ENCODE measurements at regions not wholly inside any gene's neighbourhood (a gene's known extent, or its start where the extent isn't known, plus 50 kb on each side); places are given as distances from the start of the nearest gene placed in this dataset.

DNA sequence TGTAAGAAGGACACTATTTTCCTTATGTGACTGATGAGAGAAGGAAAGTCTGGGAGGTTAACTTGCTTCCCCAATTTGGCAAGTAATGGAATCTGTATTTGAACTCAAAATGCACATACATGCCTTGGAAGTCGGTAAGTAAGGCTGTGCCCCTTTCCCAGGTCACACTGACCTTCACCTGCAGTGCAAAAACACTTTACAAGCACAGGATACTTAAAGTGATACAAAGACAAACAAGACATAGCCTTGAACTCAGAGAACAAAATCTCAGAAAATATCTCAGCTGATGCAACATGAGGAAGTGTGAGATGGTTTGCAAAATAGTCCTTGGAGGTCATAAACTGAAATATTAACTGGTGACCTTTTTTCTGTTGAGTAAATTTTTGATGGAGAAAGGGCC, 251.1 kb downstream of the RAB38 start:
- TF ChIP-seq, protein P1, sequence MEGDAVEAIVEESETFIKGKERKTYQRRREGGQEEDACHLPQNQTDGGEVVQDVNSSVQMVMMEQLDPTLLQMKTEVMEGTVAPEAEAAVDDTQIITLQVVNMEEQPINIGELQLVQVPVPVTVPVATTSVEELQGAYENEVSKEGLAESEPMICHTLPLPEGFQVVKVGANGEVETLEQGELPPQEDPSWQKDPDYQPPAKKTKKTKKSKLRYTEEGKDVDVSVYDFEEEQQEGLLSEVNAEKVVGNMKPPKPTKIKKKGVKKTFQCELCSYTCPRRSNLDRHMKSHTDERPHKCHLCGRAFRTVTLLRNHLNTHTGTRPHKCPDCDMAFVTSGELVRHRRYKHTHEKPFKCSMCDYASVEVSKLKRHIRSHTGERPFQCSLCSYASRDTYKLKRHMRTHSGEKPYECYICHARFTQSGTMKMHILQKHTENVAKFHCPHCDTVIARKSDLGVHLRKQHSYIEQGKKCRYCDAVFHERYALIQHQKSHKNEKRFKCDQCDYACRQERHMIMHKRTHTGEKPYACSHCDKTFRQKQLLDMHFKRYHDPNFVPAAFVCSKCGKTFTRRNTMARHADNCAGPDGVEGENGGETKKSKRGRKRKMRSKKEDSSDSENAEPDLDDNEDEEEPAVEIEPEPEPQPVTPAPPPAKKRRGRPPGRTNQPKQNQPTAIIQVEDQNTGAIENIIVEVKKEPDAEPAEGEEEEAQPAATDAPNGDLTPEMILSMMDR (IDR thresholded peaks at IDR 0.05; ENCODE audit: low read length), result no peak
- TF ChIP-seq EZH2 (optimal IDR thresholded peaks at IDR 0.05; ENCODE audit: low read depth, low read length) (no peak), EZH2phosphoT487 (IDR thresholded peaks at IDR 0.05; ENCODE audit: low read length) (no peak)
- Histone ChIP-seq H3K4me1 (ENCODE audit: low read length) (no peaks in the 10 kb centered on the region), H3K79me2 (ENCODE audit: low read length) (no peaks in the 10 kb centered on the region), H4K20me1 (ENCODE audit: insufficient read depth, low read length) (no peaks in the 10 kb centered on the region), H3F3A (ENCODE audit: insufficient read depth, low read length) (no peaks in the 10 kb centered on the region), H3K9me2 (replicated peaks; ENCODE audit: insufficient read depth, low read length) (no peaks in the 10 kb centered on the region), H3K4me2 (ENCODE audit: low read depth, low read length) (no peak overlapping the region), H3K9ac (ENCODE audit: low read length) (no peak overlapping the region), H3K9me3 (replicated peaks; ENCODE audit: insufficient read depth, low read length) (no peaks in the 10 kb centered on the region; the same call in 1 of the 2 replicates), H3K27me3 (replicated peaks; ENCODE audit: insufficient read depth, low read length) (no peaks in the 10 kb centered on the region), H3K27ac (ENCODE audit: low read length) (no peak overlapping the region), H2AFZ (ENCODE audit: low read length) (no peak overlapping the region), H3K36me3 (replicated peaks; ENCODE audit: insufficient read depth, low read length) (no peaks in the 10 kb centered on the region), H3K4me3 (ENCODE audit: low read length) (no peak overlapping the region)
- DNase-seq, result no peak

GRCh38 chr11:87917111-87917510, 258.1 kb downstream of the RAB38 start:
- no peak for DNase-seq
- H3K36me3 ChIP-seq (replicated peaks; ENCODE audit: insufficient read depth, low read length), result no peaks in the 10 kb centered on the region
- no peaks in the 10 kb centered on the region for H4K20me1 ChIP-seq (ENCODE audit: insufficient read depth, low read length)
- no peaks in the 10 kb centered on the region for H3K27me3 ChIP-seq (replicated peaks; ENCODE audit: insufficient read depth, low read length)
- H3K9me2 ChIP-seq (replicated peaks; ENCODE audit: insufficient read depth, low read length), result no peaks in the 10 kb centered on the region
- no peak overlapping the region for H3K4me3 ChIP-seq (ENCODE audit: low read length)
- no peak overlapping the region for H3K9ac ChIP-seq (ENCODE audit: low read length)
- no peak for TF ChIP-seq EZH2 (optimal IDR thresholded peaks at IDR 0.05; ENCODE audit: low read depth, low read length)
- TF ChIP-seq EZH2phosphoT487 (IDR thresholded peaks at IDR 0.05; ENCODE audit: low read length), result no peak
- TF ChIP-seq, protein P1 (IDR thresholded peaks at IDR 0.05; ENCODE audit: low read length), result no peak
- H3K27ac ChIP-seq (ENCODE audit: low read length), result no peak overlapping the region
- H3K79me2 ChIP-seq (ENCODE audit: low read length), result no peaks in the 10 kb centered on the region
- H3K9me3 ChIP-seq (replicated peaks; ENCODE audit: insufficient read depth, low read length), result no peaks in the 10 kb centered on the region; the same call in 1 of the 2 replicates
- no peaks in the 10 kb centered on the region for H3K4me1 ChIP-seq (ENCODE audit: low read length)
- no peak overlapping the region for H2AFZ ChIP-seq (ENCODE audit: low read length)
- no peaks in the 10 kb centered on the region for H3F3A ChIP-seq (ENCODE audit: insufficient read depth, low read length)
- H3K4me2 ChIP-seq (ENCODE audit: low read depth, low read length), result no peak overlapping the region

DNA sequence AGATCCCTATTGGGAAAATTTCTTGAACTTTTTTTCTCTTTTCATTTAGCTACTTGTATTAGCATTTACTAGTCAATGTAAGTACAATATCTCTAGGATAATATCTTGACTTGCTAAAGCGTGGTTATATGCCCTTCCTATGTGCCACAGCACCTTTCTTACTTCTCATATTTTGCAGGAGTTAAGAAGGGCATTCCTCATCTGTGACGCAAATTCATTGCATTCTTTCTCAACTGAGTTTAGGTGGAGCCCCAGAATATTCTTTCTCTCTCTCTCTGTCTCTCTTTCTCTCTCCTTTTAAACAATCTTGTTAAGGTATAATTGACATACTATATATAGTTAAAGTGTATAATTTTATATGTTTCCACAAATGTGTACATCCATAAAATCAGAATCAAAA, 266.1 kb downstream of the RAB38 start:
- no peak overlapping the region for H3K4me2 ChIP-seq (ENCODE audit: low read depth, low read length)
- H3F3A ChIP-seq (ENCODE audit: insufficient read depth, low read length), result no peaks in the 10 kb centered on the region
- no peak overlapping the region for H3K27ac ChIP-seq (ENCODE audit: low read length)
- no peaks in the 10 kb centered on the region for H3K36me3 ChIP-seq (replicated peaks; ENCODE audit: insufficient read depth, low read length)
- TF ChIP-seq EZH2 (optimal IDR thresholded peaks at IDR 0.05; ENCODE audit: low read depth, low read length) (no peak), EZH2phosphoT487 (IDR thresholded peaks at IDR 0.05; ENCODE audit: low read length) (no peak)
- TF ChIP-seq, protein P1 (IDR thresholded peaks at IDR 0.05; ENCODE audit: low read length), result no peak
- H3K27me3 ChIP-seq (replicated peaks; ENCODE audit: insufficient read depth, low read length), result no peaks in the 10 kb centered on the region
- H3K9me3 ChIP-seq (replicated peaks; ENCODE audit: insufficient read depth, low read length), result no peaks in the 10 kb centered on the region
- no peaks in the 10 kb centered on the region for H3K4me1 ChIP-seq (ENCODE audit: low read length)
- H3K9ac ChIP-seq (ENCODE audit: low read length), result no peak overlapping the region
- no peaks in the 10 kb centered on the region for H4K20me1 ChIP-seq (ENCODE audit: insufficient read depth, low read length)
- no peak for DNase-seq
- no peaks in the 10 kb centered on the region for H3K9me2 ChIP-seq (replicated peaks; ENCODE audit: insufficient read depth, low read length)
- no peaks in the 10 kb centered on the region for H3K79me2 ChIP-seq (ENCODE audit: low read length)
- H2AFZ ChIP-seq (ENCODE audit: low read length), result no peak overlapping the region
- H3K4me3 ChIP-seq (ENCODE audit: low read length), result no peak overlapping the region

Data from MM.1S (cell line).